Hepatocyte (in vitro differentiated cells): ENCODE measurements at regions not wholly inside any gene's neighbourhood (a gene's known extent, or its start where the extent isn't known, plus 50 kb on each side); places are given as distances from the start of the nearest gene placed in this dataset.
A peak's percentile ranks its signal among the peaks of the same experiment; 100 is the strongest.

Experiments
- DNase-seq: peaks from one replicate; pipeline ENCODE4 v3.0.0-alpha.2; 2016; ENCODE audit warnings: low spot score
- H2AFZ ChIP-seq: fragments of 200-600 bp; sonication (generic); 2 replicates; pipeline ENCODE4 v1.6.0; 2016; ENCODE audit warnings: antibody characterized with exemption, mild to moderate bottlenecking
- H3K27ac ChIP-seq: fragments of 200-600 bp; sonication (generic); 2 replicates; pipeline ENCODE4 v1.5.1; 2016; ENCODE audit warnings: mild to moderate bottlenecking
- H3K27me3 ChIP-seq: fragments of 200-600 bp; sonication (generic); 2 replicates; pipeline ENCODE4 v1.6.1; 2016
- H3K36me3 ChIP-seq: fragments of 200-600 bp; sonication (generic); replicated peaks from 2 replicates; pipeline ENCODE4 v1.5.1; 2016; ENCODE audit warnings: low read depth; ENCODE audit not compliant: insufficient read depth
- H3K4me1 ChIP-seq: fragments of 200-600 bp; sonication (generic); 2 replicates; pipeline ENCODE4 v1.5.1; 2016; ENCODE audit warnings: mild to moderate bottlenecking, moderate library complexity; ENCODE audit not compliant: insufficient read depth
- H3K4me2 ChIP-seq: fragments of 200-600 bp; sonication (generic); 2 replicates; pipeline ENCODE4 v1.6.0; 2016
- H3K4me3 ChIP-seq: fragments of 200-600 bp; sonication (generic); 2 replicates; pipeline ENCODE4 v1.5.1; 2016; ENCODE audit warnings: mild to moderate bottlenecking
- H3K79me2 ChIP-seq: fragments of 200-600 bp; sonication (generic); 2 replicates; pipeline ENCODE4 v1.6.0; 2017; ENCODE audit warnings: mild to moderate bottlenecking
- H3K9me2 ChIP-seq: fragments of 200-600 bp; sonication (generic); replicated peaks from 2 replicates; pipeline ENCODE4 v1.6.0; 2017; ENCODE audit warnings: mild to moderate bottlenecking; ENCODE audit not compliant: insufficient read depth
- H3K9me3 ChIP-seq: fragments of 200-600 bp; sonication (generic); 2 replicates; pipeline ENCODE4 v1.5.1; 2016; ENCODE audit warnings: low read depth, mild to moderate bottlenecking
- H4K20me1 ChIP-seq: fragments of 200-600 bp; sonication (generic); 2 replicates; pipeline ENCODE4 v1.6.0; 2016; ENCODE audit warnings: mild to moderate bottlenecking; ENCODE audit not compliant: insufficient read depth, poor library complexity, severe bottlenecking
- CTCF ChIP-seq: fragments of 200-600 bp; sonication (generic); IDR thresholded peaks from 2 replicates; pipeline ENCODE4 v1.5.1; 2016; ENCODE audit warnings: antibody characterized with exemption, mild to moderate bottlenecking; ENCODE audit not compliant: poor library complexity
- EZH2 ChIP-seq: fragments of 200-600 bp; sonication (generic); IDR thresholded peaks from 2 replicates; pipeline ENCODE4 v1.6.1; 2016; ENCODE audit warnings: antibody characterized with exemption, mild to moderate bottlenecking, borderline replicate concordance
- EZH2phosphoT487 ChIP-seq: fragments of 200-600 bp; sonication (generic); IDR thresholded peaks from one replicate; pipeline ENCODE4 v1.6.1; 2018; ENCODE audit warnings: antibody characterized with exemption, mild to moderate bottlenecking, low read depth, moderate library complexity; ENCODE audit not compliant: unreplicated experiment, severe bottlenecking
- WGBS: methylation state at CpG from one replicate; pipeline ENCODE4 v1.1.6; 2016; ENCODE audit warnings: low lambda C conversion rate; ENCODE audit errors: missing lambda C conversion rate; 5-methylcytosine and 5-hydroxymethylcytosine counted together

- TF ChIP-seq CTCF (no peak), EZH2 (no peak), EZH2phosphoT487 (no peak)
- Histone ChIP-seq H3K36me3 (no peaks in the 10 kb centered on the region), H2AFZ (no peak overlapping the region), H3K4me2 (no peak overlapping the region), H4K20me1 (no peaks in the 10 kb centered on the region), H3K4me1 (no peaks in the 10 kb centered on the region), H3K79me2 (no peaks in the 10 kb centered on the region), H3K27ac (peak overlapping the region; percentile 41), H3K4me3 (no peak overlapping the region), H3K9me3 (peaks cover 9% of the 10 kb centered on the region), H3K9me2 (no peaks in the 10 kb centered on the region), H3K27me3 (no peaks in the 10 kb centered on the region)
- no peak for DNase-seq
- 66% methylated on average over 3 of the region's 3 CpGs for WGBS
Observed at GRCh38 chr20:52913650-52914387, 58.3 kb upstream of the TSHZ2 start.

GRCh38 chr20:52905241-52905994 lies 66.7 kb upstream of the TSHZ2 start:
- WGBS, result 69% methylated on average over 8 of the region's 8 CpGs
- no peaks in the 10 kb centered on the region for H3K9me3 ChIP-seq
- no peak overlapping the region for H3K4me3 ChIP-seq
- no peaks in the 10 kb centered on the region for H4K20me1 ChIP-seq
- no peaks in the 10 kb centered on the region for H3K4me1 ChIP-seq
- H2AFZ ChIP-seq, result no peak overlapping the region
- H3K27ac ChIP-seq, result no peak overlapping the region
- no peaks in the 10 kb centered on the region for H3K79me2 ChIP-seq
- no peaks in the 10 kb centered on the region for H3K36me3 ChIP-seq
- no peak for TF ChIP-seq EZH2phosphoT487
- no peak for TF ChIP-seq CTCF
- TF ChIP-seq EZH2, result no peak
- no peak for DNase-seq
- no peaks in the 10 kb centered on the region for H3K27me3 ChIP-seq
- no peak overlapping the region for H3K4me2 ChIP-seq
- H3K9me2 ChIP-seq, result no peaks in the 10 kb centered on the region

DNA sequence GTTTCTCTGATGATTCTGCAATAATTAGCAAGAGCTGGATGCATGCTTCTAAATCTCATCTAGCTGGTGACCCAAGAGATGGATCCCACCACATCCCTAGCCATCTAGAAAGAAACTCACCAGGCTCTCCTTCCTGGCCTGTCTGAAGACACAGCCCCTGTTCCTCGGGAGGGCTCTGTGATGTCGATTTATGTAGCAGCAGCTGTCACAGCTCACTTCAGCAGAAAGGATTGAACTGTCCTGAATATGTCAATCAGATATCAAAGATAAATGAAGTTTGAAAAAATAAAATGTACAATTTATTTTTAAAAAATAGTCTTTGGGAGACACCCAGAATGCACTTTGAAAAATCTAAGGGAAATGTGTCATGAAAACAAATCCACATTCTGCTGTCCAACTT lies 67.3 kb upstream of the TSHZ2 start:
- no peak overlapping the region for H3K27ac ChIP-seq
- 55% methylated on average over 2 of the region's 2 CpGs for WGBS
- no peak for DNase-seq

GRCh38 chr20:52899041-52899608 lies 73.0 kb upstream of the TSHZ2 start:
- 76% methylated on average over 5 of the region's 5 CpGs for WGBS

More for the DNA sequence above, 67.3 kb upstream of the TSHZ2 start:
- no peak for TF ChIP-seq EZH2phosphoT487
- TF ChIP-seq EZH2, result no peak
- H3K4me1 ChIP-seq, result no peaks in the 10 kb centered on the region
- H3K4me3 ChIP-seq, result no peak overlapping the region
- no peaks in the 10 kb centered on the region for H3K27me3 ChIP-seq
- H2AFZ ChIP-seq, result no peak overlapping the region
- H3K79me2 ChIP-seq, result no peaks in the 10 kb centered on the region
- no peaks in the 10 kb centered on the region for H3K9me3 ChIP-seq
- H4K20me1 ChIP-seq, result no peaks in the 10 kb centered on the region
- peak overlapping the region; percentile 24 for H3K4me2 ChIP-seq
- H3K9me2 ChIP-seq, result no peaks in the 10 kb centered on the region
- H3K36me3 ChIP-seq, result no peaks in the 10 kb centered on the region

More at GRCh38 chr20:52899041-52899608, 73.0 kb upstream of the TSHZ2 start:
- TF ChIP-seq EZH2phosphoT487 (no peak), EZH2 (no peak), CTCF (no peak)
- no peaks in the 10 kb centered on the region for H3K79me2 ChIP-seq
- H3K27ac ChIP-seq, result no peak overlapping the region
- H3K36me3 ChIP-seq, result no peaks in the 10 kb centered on the region
- no peaks in the 10 kb centered on the region for H3K27me3 ChIP-seq
- no peaks in the 10 kb centered on the region for H3K9me3 ChIP-seq
- no peak overlapping the region for H3K4me2 ChIP-seq
- no peak overlapping the region for H2AFZ ChIP-seq
- no peaks in the 10 kb centered on the region for H3K4me1 ChIP-seq
- DNase-seq, result no peak
- no peak overlapping the region for H3K4me3 ChIP-seq
- H4K20me1 ChIP-seq, result no peaks in the 10 kb centered on the region
- no peaks in the 10 kb centered on the region for H3K9me2 ChIP-seq
